Thyroid gland (tissue), 4 donors: ENCODE measurements at regions not wholly inside any gene's neighbourhood (a gene's known extent, or its start where the extent isn't known, plus 50 kb on each side); places are given as distances from the start of the nearest gene placed in this dataset.

Experiments used
- CTCF ChIP-seq, 6 experiments: fragments of 200-600 bp in 3 of 6; fragments of 450-650 bp in 3 of 6; sonication (generic) in 3 of 6; IDR thresholded peaks; one replicate each; pipeline ENCODE4 v1.5.1; 2016 to 2019; ENCODE audit warnings: antibody characterized with exemption in 6 of 6, mild to moderate bottlenecking in 2 of 6, inconsistent platforms in 1 of 6, moderate library complexity in 1 of 6
- POLR2A ChIP-seq, 2 donors: fragments of 450-650 bp; IDR thresholded peaks; one replicate each; pipeline ENCODE4 v1.6.1; 2017; ENCODE audit warnings: antibody characterized with exemption in 2 of 2, mild to moderate bottlenecking in 2 of 2, moderate library complexity in 1 of 2

- TF ChIP-seq CTCF (IDR thresholded peaks at IDR 0.05): no peak
- no peak for TF ChIP-seq POLR2A (IDR thresholded peaks at IDR 0.05)
These were observed 466.6 kb downstream of the RAP2B start for GRCh38 chr3:153628591-153628990.
